HCT116 (cell line): ENCODE measurements at regions not wholly inside any gene's neighbourhood (a gene's known extent, or its start where the extent isn't known, plus 50 kb on each side); places are given as distances from the start of the nearest gene placed in this dataset.

Source experiments
- ATAC-seq: fragments of 200-7000 bp; cut with Tn5 transposase; 2 replicates; pipeline ENCODE4 v1.9.1; 2020; ENCODE audit warnings: mild to moderate bottlenecking, moderate library complexity
- BruUV-seq: library from RNA; stranded (reverse); fragments of 400-500 nt; replicated peaks from 2 replicates; lab custom pipeline; 2021; lab: Mats Ljungman, UMichigan
- CTCF ChIA-PET: fragments of 300-600 bp; sonication (Branson Sonifier 250); formaldehyde crosslinking; loops from one replicate; lab custom pipeline; 2021; ENCODE audit warnings: antibody characterized with exemption; lab: Charles Lee
- POLR2A ChIA-PET: fragments of 300-600, 350-600 bp; sonication (Branson Sonifier 250); formaldehyde crosslinking; loops from one replicate; lab custom pipeline; 2021; ENCODE audit warnings: antibody characterized with exemption; lab: Charles Lee
- RAD21 ChIA-PET, 2 experiments: fragments of 300-600 bp; sonication (Branson Sonifier 250); formaldehyde crosslinking; loops; one replicate each; lab custom pipeline; 2023; ENCODE audit warnings: low total read pairs in 2 of 2; ENCODE audit not compliant: uncharacterized antibody in 2 of 2, unreplicated experiment in 2 of 2, low non-redundant PET in 1 of 2; lab: Charles Lee
- DNase-seq: peaks from one replicate; pipeline ENCODE4 v3.0.0-alpha.2; 2010; ENCODE audit warnings: low read depth, low spot score
- H2AFZ ChIP-seq: fragments of 200-600 bp; shearing (Covaris generic), sonication (generic); 2 replicates; pipeline ENCODE4 v1.6.1; 2017; ENCODE audit warnings: low read depth, mixed run types, mixed read lengths, antibody characterized with exemption, low read length; ENCODE audit not compliant: poor library complexity, severe bottlenecking
- H3K27ac ChIP-seq: 2 replicates; pipeline ENCODE4 v1.5.1; 2012; ENCODE audit warnings: low read depth, low read length
- H3K27me3 ChIP-seq: fragments of 200-600 bp; sonication (generic); 2 replicates; pipeline ENCODE4 v1.6.1; 2016; ENCODE audit warnings: mixed run types, low read length, mixed read lengths; ENCODE audit not compliant: insufficient read depth
- H3K36me3 ChIP-seq, 2 experiments: fragments of 200-500 bp in 1 of 2; fragments of 200-600 bp in 1 of 2; sonication (Bioruptor generic) in 1 of 2; sonication (generic) in 1 of 2; 2 replicates each; pipeline versions ENCODE4 v1.5.1 to v1.6.1; 2014 to 2016; ENCODE audit warnings: low read length in 2 of 2, inconsistent platforms in 1 of 2, mixed read lengths in 1 of 2, mixed run types in 1 of 2; ENCODE audit not compliant: insufficient read depth in 2 of 2, control insufficient read depth in 1 of 2
- H3K4me1 ChIP-seq, 2 experiments: fragments of 200-600 bp in 1 of 2; sonication (generic) in 1 of 2; 2 replicates each; pipeline versions ENCODE4 v1.5.1 to v1.6.1; 2012 to 2017; ENCODE audit warnings: low read length in 2 of 2, inconsistent platforms in 1 of 2, mild to moderate bottlenecking in 1 of 2, mixed read lengths in 1 of 2, mixed run types in 1 of 2, moderate library complexity in 1 of 2; ENCODE audit not compliant: insufficient read depth in 2 of 2, control insufficient read depth in 1 of 2
- H3K4me2 ChIP-seq: fragments of 200-600 bp; sonication (generic); 2 replicates; pipeline ENCODE4 v1.6.1; 2017; ENCODE audit warnings: mixed run types, low read length, mixed read lengths
- H3K4me3 ChIP-seq, 2 experiments: fragments of 200-600 bp in 1 of 2; sonication (generic) in 1 of 2; replicated peaks in 1 of 2; 2 replicates each; pipeline ENCODE4 v1.5.1; 2011 to 2016; ENCODE audit warnings: low read length in 2 of 2, control low read depth in 1 of 2, low read depth in 1 of 2, mild to moderate bottlenecking in 1 of 2, mixed read lengths in 1 of 2, mixed run types in 1 of 2
- H3K79me2 ChIP-seq: fragments of 200-600 bp; sonication (generic); 2 replicates; pipeline ENCODE4 v1.6.1; 2017; ENCODE audit warnings: mild to moderate bottlenecking, mixed run types, low read length, moderate library complexity, mixed read lengths; ENCODE audit not compliant: insufficient read depth
- H3K9ac ChIP-seq: fragments of 200-600 bp; sonication (generic); 2 replicates; pipeline ENCODE4 v1.6.1; 2016; ENCODE audit warnings: low read length, mixed read lengths
- H3K9me2 ChIP-seq: fragments of 200-600 bp; sonication (generic), shearing (Covaris generic); 2 replicates; pipeline ENCODE4 v1.6.1; 2017; ENCODE audit warnings: mixed run types, mild to moderate bottlenecking, moderate library complexity; ENCODE audit not compliant: insufficient read depth
- H3K9me3 ChIP-seq, 2 experiments: fragments of 200-500 bp in 1 of 2; fragments of 200-600 bp in 1 of 2; sonication (Bioruptor generic) in 1 of 2; sonication (generic) in 1 of 2; 2 replicates each; pipeline ENCODE4 v1.6.1; 2014 to 2017; ENCODE audit warnings: low read length in 2 of 2, mixed read lengths in 2 of 2, inconsistent platforms in 1 of 2, low read depth in 1 of 2, mild to moderate bottlenecking in 1 of 2, mixed run types in 1 of 2, moderate library complexity in 1 of 2; ENCODE audit not compliant: control insufficient read depth in 1 of 2, insufficient read depth in 1 of 2
- H4K20me1 ChIP-seq: fragments of 200-600 bp; sonication (generic), shearing (Covaris generic); 2 replicates; pipeline ENCODE4 v1.6.1; 2017; ENCODE audit warnings: mixed run types, mild to moderate bottlenecking, moderate library complexity; ENCODE audit not compliant: insufficient read depth
- ELF1 ChIP-seq: IDR thresholded peaks from 2 replicates; pipeline ENCODE4 v1.6.1; 2012; ENCODE audit warnings: low read depth, borderline replicate concordance
- EZH2 ChIP-seq: fragments of 200-600 bp; sonication (generic); IDR thresholded peaks from 2 replicates; pipeline ENCODE4 v1.6.1; 2017; ENCODE audit warnings: antibody characterized with exemption, mixed run types
- SIN3A ChIP-seq: IDR thresholded peaks from 2 replicates; pipeline ENCODE4 v1.6.1; 2012; ENCODE audit warnings: low read depth
- TCF7L2 ChIP-seq: IDR thresholded peaks from 2 replicates; pipeline ENCODE4 v1.7.0; 2011; ENCODE audit warnings: borderline replicate concordance, inconsistent platforms; ENCODE audit not compliant: insufficient read depth, insufficient read length; ENCODE audit errors: extremely low read depth
- ZFX ChIP-seq: fragments of 450-650 bp; IDR thresholded peaks from 2 replicates; pipeline ENCODE4 v1.6.1; 2017
- ZNF274 ChIP-seq: fragments of 200-500 bp; sonication (Bioruptor generic); IDR thresholded peaks from 2 replicates; pipeline ENCODE4 v1.6.1; 2014; ENCODE audit warnings: mild to moderate bottlenecking, low read depth, low read length, inconsistent platforms
- intact Hi-C: fragments of 100-400 bp; cut with micrococcal nuclease; formaldehyde crosslinking; loops from 2 replicates; pipeline ENCODE4 v1.10.0; 2022
- TF ChIP-seq, protein P1 (sequence below), 3 experiments: fragments of 200-600 bp in 1 of 3; sonication (generic) in 1 of 3; IDR thresholded peaks in 2 of 3; conservative IDR thresholded peaks in 1 of 3; 2 replicates each; pipeline ENCODE4 v1.5.1; 2012 to 2017; ENCODE audit warnings: low read depth in 2 of 3, low read length in 2 of 3, antibody characterized with exemption in 1 of 3, borderline replicate concordance in 1 of 3, control low read depth in 1 of 3, mild to moderate bottlenecking in 1 of 3, mixed read lengths in 1 of 3, mixed run types in 1 of 3, moderate library complexity in 1 of 3; ENCODE audit not compliant: insufficient read depth in 1 of 3
- TF ChIP-seq, protein P2 (sequence below): IDR thresholded peaks from 2 replicates; pipeline ENCODE4 v1.6.1; 2012
- TF ChIP-seq, protein P3 (sequence below): IDR thresholded peaks from 2 replicates; pipeline ENCODE4 v1.6.1; 2012; ENCODE audit warnings: low read depth
- TF ChIP-seq, protein P4 (sequence below): IDR thresholded peaks from 2 replicates; pipeline ENCODE4 v1.6.1; 2012

DNA sequence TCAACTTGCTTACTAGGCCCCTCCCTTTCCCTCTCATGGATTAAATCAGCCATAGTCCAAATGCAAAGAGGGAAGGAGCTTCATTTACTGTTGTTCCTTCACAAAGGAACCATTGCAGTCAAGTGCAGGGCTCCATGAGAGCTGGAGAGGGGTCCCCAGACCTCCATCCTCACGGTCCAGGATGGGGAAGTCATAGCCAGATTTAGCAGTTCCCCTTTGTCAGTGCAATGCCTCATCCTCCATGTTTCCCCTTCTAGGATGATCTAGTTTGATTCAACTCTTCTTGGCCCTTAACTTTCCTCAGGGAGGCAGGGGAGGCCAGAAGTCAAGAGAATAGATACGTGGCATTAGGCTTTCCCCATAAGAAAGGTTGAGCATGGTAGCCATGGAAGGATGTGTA is 66.5 kb upstream of the FUCA2 start:
- ChIA-PET POLR2A (no interaction called here), RAD21 (no interaction called here), CTCF (no interaction called here)
- no TSS peak for BruUV-seq
- TF ChIP-seq ZFX (no peak), EZH2 (no peak), ZNF274 (no peak), ELF1 (no peak), SIN3A (no peak), TCF7L2 (no peak)
- TF ChIP-seq, protein P1, sequence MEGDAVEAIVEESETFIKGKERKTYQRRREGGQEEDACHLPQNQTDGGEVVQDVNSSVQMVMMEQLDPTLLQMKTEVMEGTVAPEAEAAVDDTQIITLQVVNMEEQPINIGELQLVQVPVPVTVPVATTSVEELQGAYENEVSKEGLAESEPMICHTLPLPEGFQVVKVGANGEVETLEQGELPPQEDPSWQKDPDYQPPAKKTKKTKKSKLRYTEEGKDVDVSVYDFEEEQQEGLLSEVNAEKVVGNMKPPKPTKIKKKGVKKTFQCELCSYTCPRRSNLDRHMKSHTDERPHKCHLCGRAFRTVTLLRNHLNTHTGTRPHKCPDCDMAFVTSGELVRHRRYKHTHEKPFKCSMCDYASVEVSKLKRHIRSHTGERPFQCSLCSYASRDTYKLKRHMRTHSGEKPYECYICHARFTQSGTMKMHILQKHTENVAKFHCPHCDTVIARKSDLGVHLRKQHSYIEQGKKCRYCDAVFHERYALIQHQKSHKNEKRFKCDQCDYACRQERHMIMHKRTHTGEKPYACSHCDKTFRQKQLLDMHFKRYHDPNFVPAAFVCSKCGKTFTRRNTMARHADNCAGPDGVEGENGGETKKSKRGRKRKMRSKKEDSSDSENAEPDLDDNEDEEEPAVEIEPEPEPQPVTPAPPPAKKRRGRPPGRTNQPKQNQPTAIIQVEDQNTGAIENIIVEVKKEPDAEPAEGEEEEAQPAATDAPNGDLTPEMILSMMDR (IDR thresholded peaks at IDR 0.05 in 2 of 3, conservative IDR thresholded peaks at IDR 0.05 in 1 of 3; ENCODE audit: borderline replicate concordance in 1 of 3, insufficient read depth in 1 of 3, low read depth in 2 of 3, low read length in 2 of 3): no peak
- TF ChIP-seq, protein P2, sequence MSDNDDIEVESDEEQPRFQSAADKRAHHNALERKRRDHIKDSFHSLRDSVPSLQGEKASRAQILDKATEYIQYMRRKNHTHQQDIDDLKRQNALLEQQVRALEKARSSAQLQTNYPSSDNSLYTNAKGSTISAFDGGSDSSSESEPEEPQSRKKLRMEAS: no peak
- TF ChIP-seq, protein P3, sequence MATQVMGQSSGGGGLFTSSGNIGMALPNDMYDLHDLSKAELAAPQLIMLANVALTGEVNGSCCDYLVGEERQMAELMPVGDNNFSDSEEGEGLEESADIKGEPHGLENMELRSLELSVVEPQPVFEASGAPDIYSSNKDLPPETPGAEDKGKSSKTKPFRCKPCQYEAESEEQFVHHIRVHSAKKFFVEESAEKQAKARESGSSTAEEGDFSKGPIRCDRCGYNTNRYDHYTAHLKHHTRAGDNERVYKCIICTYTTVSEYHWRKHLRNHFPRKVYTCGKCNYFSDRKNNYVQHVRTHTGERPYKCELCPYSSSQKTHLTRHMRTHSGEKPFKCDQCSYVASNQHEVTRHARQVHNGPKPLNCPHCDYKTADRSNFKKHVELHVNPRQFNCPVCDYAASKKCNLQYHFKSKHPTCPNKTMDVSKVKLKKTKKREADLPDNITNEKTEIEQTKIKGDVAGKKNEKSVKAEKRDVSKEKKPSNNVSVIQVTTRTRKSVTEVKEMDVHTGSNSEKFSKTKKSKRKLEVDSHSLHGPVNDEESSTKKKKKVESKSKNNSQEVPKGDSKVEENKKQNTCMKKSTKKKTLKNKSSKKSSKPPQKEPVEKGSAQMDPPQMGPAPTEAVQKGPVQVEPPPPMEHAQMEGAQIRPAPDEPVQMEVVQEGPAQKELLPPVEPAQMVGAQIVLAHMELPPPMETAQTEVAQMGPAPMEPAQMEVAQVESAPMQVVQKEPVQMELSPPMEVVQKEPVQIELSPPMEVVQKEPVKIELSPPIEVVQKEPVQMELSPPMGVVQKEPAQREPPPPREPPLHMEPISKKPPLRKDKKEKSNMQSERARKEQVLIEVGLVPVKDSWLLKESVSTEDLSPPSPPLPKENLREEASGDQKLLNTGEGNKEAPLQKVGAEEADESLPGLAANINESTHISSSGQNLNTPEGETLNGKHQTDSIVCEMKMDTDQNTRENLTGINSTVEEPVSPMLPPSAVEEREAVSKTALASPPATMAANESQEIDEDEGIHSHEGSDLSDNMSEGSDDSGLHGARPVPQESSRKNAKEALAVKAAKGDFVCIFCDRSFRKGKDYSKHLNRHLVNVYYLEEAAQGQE: no peak
- TF ChIP-seq, protein P4, sequence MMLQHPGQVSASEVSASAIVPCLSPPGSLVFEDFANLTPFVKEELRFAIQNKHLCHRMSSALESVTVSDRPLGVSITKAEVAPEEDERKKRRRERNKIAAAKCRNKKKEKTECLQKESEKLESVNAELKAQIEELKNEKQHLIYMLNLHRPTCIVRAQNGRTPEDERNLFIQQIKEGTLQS: no peak
- no peaks in the 10 kb centered on the region for H3K36me3 ChIP-seq
- no peaks in the 10 kb centered on the region for H3K9me2 ChIP-seq
- H3K4me2 ChIP-seq: no peak overlapping the region
- H3K4me3 ChIP-seq: no peak overlapping the region
- H3K9ac ChIP-seq: no peak overlapping the region
- ATAC-seq (no peak), DNase-seq (no peak)
- H3K27ac ChIP-seq: no peak overlapping the region
- H3K9me3 ChIP-seq: no peaks in the 10 kb centered on the region
- H2AFZ ChIP-seq: no peak overlapping the region
- no peaks in the 10 kb centered on the region for H3K4me1 ChIP-seq
- no peaks in the 10 kb centered on the region for H3K27me3 ChIP-seq
- H4K20me1 ChIP-seq: no peaks in the 10 kb centered on the region
- no peaks in the 10 kb centered on the region for H3K79me2 ChIP-seq
- intact Hi-C loops: loop anchor here (5.0 kb wide), 2 partner anchors 264 to 639 kb away; partner anchors contain the start of gene LTV1
